BLaER1 (cell line): ENCODE measurements at regions not wholly inside any gene's neighbourhood (a gene's known extent, or its start where the extent isn't known, plus 50 kb on each side); places are given as distances from the start of the nearest gene placed in this dataset.
"Not testable (repeated sequence)": the region's sequence is repeated elsewhere in the genome, so short reads cannot be mapped to it uniquely, and the experiment has no call there.

Experiments used
- H3K27ac ChIP-seq: shearing (Covaris generic); formaldehyde crosslinking; 2 replicates; pipeline ENCODE4 v1.8.1; 2022
- H3K27me3 ChIP-seq: shearing (Covaris generic); formaldehyde crosslinking; 2 replicates; pipeline ENCODE4 v1.8.1; 2022
- H3K36me3 ChIP-seq: shearing (Covaris generic); formaldehyde crosslinking; 2 replicates; pipeline ENCODE4 v1.8.1; 2022
- H3K4me1 ChIP-seq: shearing (Covaris generic); formaldehyde crosslinking; 2 replicates; pipeline ENCODE4 v1.8.1; 2022
- H3K4me2 ChIP-seq: shearing (Covaris generic); formaldehyde crosslinking; 2 replicates; pipeline ENCODE4 v1.8.1; 2022
- H3K4me3 ChIP-seq: shearing (Covaris generic); formaldehyde crosslinking; 2 replicates; pipeline ENCODE4 v1.8.1; 2022
- H3K9ac ChIP-seq: shearing (Covaris generic); formaldehyde crosslinking; 2 replicates; pipeline ENCODE4 v1.8.1; 2022
- H3K9me3 ChIP-seq: shearing (Covaris generic); formaldehyde crosslinking; 2 replicates; pipeline ENCODE4 v1.8.1; 2022
- H4K20me1 ChIP-seq: shearing (Covaris generic); formaldehyde crosslinking; 2 replicates; pipeline ENCODE4 v1.8.1; 2022
- Cebpa-rat ChIP-seq: shearing (Covaris generic); IDR thresholded peaks from 2 replicates; pipeline ENCODE4 v1.8.1; 2022

GRCh38 chr14:105894125-105894977 is 368.0 kb downstream of the TMEM121 start:
- no peak overlapping the region for H3K4me3 ChIP-seq
- no peaks in the 10 kb centered on the region for H3K27me3 ChIP-seq
- TF ChIP-seq Cebpa-rat: no peak
- H3K27ac ChIP-seq: no peak overlapping the region
- H3K4me1 ChIP-seq: no peaks in the 10 kb centered on the region
- no peak overlapping the region for H3K9ac ChIP-seq
- H3K4me2 ChIP-seq: no peak overlapping the region
- no peaks in the 10 kb centered on the region for H3K9me3 ChIP-seq
- H4K20me1 ChIP-seq: no peaks in the 10 kb centered on the region
- no peaks in the 10 kb centered on the region for H3K36me3 ChIP-seq

- H3K4me3 ChIP-seq: no peak overlapping the region
Measured at GRCh38 chr14:105894978-105895881, 368.8 kb downstream of the TMEM121 start.

GRCh38 chr14:105896206-105896605 is 369.8 kb downstream of the TMEM121 start:
- not testable (repeated sequence) for H3K4me2 ChIP-seq, H4K20me1 ChIP-seq, H3K27ac ChIP-seq, H3K4me1 ChIP-seq, H3K9ac ChIP-seq, H3K36me3 ChIP-seq, H3K9me3 ChIP-seq, H3K27me3 ChIP-seq, H3K4me3 ChIP-seq

More at GRCh38 chr14:105894978-105895881, 368.8 kb downstream of the TMEM121 start:
- H3K4me2 ChIP-seq: no peak overlapping the region
- no peaks in the 10 kb centered on the region for H3K9me3 ChIP-seq
- no peak for TF ChIP-seq Cebpa-rat
- no peak overlapping the region for H3K9ac ChIP-seq
- no peaks in the 10 kb centered on the region for H4K20me1 ChIP-seq
- no peaks in the 10 kb centered on the region for H3K27me3 ChIP-seq
- no peaks in the 10 kb centered on the region for H3K4me1 ChIP-seq
- no peak overlapping the region for H3K27ac ChIP-seq
- H3K36me3 ChIP-seq: no peaks in the 10 kb centered on the region

GRCh38 chr14:105896961-105897724 is 370.8 kb downstream of the TMEM121 start:
- not testable (repeated sequence) for H4K20me1 ChIP-seq, H3K9ac ChIP-seq, H3K27me3 ChIP-seq, H3K4me2 ChIP-seq, H3K36me3 ChIP-seq, H3K27ac ChIP-seq, H3K4me3 ChIP-seq, H3K9me3 ChIP-seq, H3K4me1 ChIP-seq

- Histone ChIP-seq H3K4me1 (no peaks in the 10 kb centered on the region), H3K36me3 (no peaks in the 10 kb centered on the region), H3K4me2 (no peak overlapping the region), H3K27ac (no peak overlapping the region), H3K27me3 (no peaks in the 10 kb centered on the region), H3K4me3 (no peak overlapping the region), H3K9me3 (no peaks in the 10 kb centered on the region), H3K9ac (no peak overlapping the region), H4K20me1 (no peaks in the 10 kb centered on the region)
- TF ChIP-seq Cebpa-rat: no peak
Measured at GRCh38 chr14:105897725-105898113, 371.3 kb downstream of the TMEM121 start.

GRCh38 chr14:105898482-105899010 is 372.2 kb downstream of the TMEM121 start:
- Histone ChIP-seq H3K9ac (no peak overlapping the region), H3K36me3 (no peaks in the 10 kb centered on the region), H3K9me3 (no peaks in the 10 kb centered on the region), H3K4me3 (no peak overlapping the region), H3K27me3 (no peaks in the 10 kb centered on the region), H3K27ac (no peak overlapping the region), H4K20me1 (no peaks in the 10 kb centered on the region), H3K4me1 (no peaks in the 10 kb centered on the region), H3K4me2 (no peak overlapping the region)
- no peak for TF ChIP-seq Cebpa-rat

GRCh38 chr14:105899071-105899641 is 372.8 kb downstream of the TMEM121 start:
- TF ChIP-seq Cebpa-rat: no peak
- no peak overlapping the region for H3K4me3 ChIP-seq
- no peaks in the 10 kb centered on the region for H4K20me1 ChIP-seq
- no peaks in the 10 kb centered on the region for H3K36me3 ChIP-seq
- H3K9ac ChIP-seq: no peak overlapping the region
- H3K9me3 ChIP-seq: no peaks in the 10 kb centered on the region
- no peak overlapping the region for H3K4me2 ChIP-seq
- H3K27me3 ChIP-seq: no peaks in the 10 kb centered on the region
- no peak overlapping the region for H3K27ac ChIP-seq
- H3K4me1 ChIP-seq: no peaks in the 10 kb centered on the region

GRCh38 chr14:105899657-105900397 is 373.4 kb downstream of the TMEM121 start:
- Histone ChIP-seq H3K4me3 (no peak overlapping the region), H3K4me1 (no peaks in the 10 kb centered on the region), H3K27me3 (no peaks in the 10 kb centered on the region), H3K36me3 (no peaks in the 10 kb centered on the region), H3K9me3 (no peaks in the 10 kb centered on the region), H3K27ac (no peak overlapping the region), H3K9ac (no peak overlapping the region), H4K20me1 (no peaks in the 10 kb centered on the region), H3K4me2 (no peak overlapping the region)
- TF ChIP-seq Cebpa-rat: no peak
